ENCODE measurements at regions not wholly inside any gene's neighbourhood (a gene's known extent, or its start where the extent isn't known, plus 50 kb on each side); places are given as distances from the start of the nearest gene placed in this dataset.

- H3K27ac ChIP-seq = no peak overlapping the region
- H3K4me3 ChIP-seq = no peak overlapping the region
These were observed 137.3 kb upstream of the FNDC3A start for GRCh38 chr13:48838193-48838973.

DNA sequence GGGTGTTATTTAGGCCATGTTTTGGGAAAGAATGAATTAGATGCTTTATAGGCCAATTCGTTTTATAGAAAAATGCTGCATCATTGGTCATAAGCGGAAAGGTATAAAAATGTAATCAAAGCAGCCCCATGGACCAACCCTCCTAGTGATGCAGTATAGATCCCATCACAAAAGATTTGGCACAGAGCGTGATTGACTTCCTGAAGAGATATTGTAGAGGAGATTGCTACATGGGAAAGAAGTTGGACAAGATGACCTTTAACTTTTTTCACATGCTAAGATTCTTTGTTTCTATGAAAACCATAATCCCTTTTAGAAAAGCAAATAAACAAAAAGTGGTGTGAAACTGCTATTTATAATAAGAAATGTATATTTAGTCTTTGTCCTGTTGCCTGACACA lies 136.5 kb upstream of the FNDC3A start:
- H3K27ac ChIP-seq = no peak overlapping the region
- H3K4me3 ChIP-seq = no peak overlapping the region

- no peak overlapping the region for H3K27ac ChIP-seq
- H3K4me3 ChIP-seq = no peak overlapping the region
These were observed 135.3 kb upstream of the FNDC3A start for GRCh38 chr13:48840366-48840765.

GRCh38 chr13:48842316-48842715 lies 133.4 kb upstream of the FNDC3A start:
- H3K27ac ChIP-seq = peak overlapping the region in 1 of 21 experiments; percentile 39
- H3K4me3 ChIP-seq = no peak overlapping the region

GRCh38 chr13:48843630-48844380 lies 131.9 kb upstream of the FNDC3A start:
- no peak overlapping the region for H3K4me3 ChIP-seq
- H3K27ac ChIP-seq = no peak overlapping the region

DNA sequence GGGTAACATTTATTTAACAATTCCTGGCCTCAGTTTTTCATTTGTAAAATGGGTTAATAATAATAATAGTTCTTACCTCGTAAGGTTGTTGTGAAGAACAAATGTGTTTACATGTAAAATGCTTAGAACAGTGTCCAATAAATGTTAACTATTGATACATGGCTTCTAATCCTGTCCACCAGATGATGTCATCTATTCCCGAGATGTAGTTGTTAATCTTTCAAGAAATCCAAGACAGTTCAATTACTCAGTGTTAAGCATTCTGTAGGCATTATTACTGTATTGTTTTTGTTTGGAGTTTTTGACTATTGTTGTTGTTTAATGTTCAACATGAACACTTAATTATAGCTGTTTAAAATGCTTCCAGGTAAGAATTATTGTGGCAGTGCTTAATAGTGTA lies 131.0 kb upstream of the FNDC3A start:
- Histone ChIP-seq H3K27ac (no peak overlapping the region), H3K4me3 (no peak overlapping the region)

GRCh38 chr13:48849515-48849914 lies 126.2 kb upstream of the FNDC3A start:
- no peak overlapping the region for H3K4me3 ChIP-seq
- no peak overlapping the region for H3K27ac ChIP-seq

GRCh38 chr13:48851707-48852106 lies 124.0 kb upstream of the FNDC3A start:
- H3K4me3 ChIP-seq = no peak overlapping the region
- H3K27ac ChIP-seq = no peak overlapping the region

- Histone ChIP-seq H3K27ac (no peak overlapping the region), H3K4me3 (no peak overlapping the region)
These were observed 122.6 kb upstream of the FNDC3A start for GRCh38 chr13:48852911-48853727.

DNA sequence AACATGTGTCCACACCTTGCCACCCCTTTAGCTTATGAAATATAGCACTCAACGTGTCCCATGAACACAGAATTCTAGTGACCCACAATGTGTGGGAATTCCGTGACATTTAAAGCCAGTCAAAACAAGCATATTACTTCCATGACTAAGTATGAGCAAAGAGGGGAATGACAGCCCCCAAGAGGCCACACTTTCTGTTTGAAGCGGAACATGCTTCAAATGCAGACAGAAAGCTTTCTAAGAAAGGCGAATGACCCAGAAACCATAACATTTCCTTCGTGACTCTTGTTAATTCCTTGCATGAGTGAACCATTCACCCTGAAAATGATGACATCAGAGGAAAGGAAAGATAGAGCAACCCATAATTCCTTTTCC lies 122.0 kb upstream of the FNDC3A start:
- Histone ChIP-seq H3K4me3 (no peak overlapping the region), H3K27ac (no peak overlapping the region)

- Histone ChIP-seq H3K27ac (no peak overlapping the region), H3K4me3 (no peak overlapping the region)
These were observed 118.1 kb upstream of the FNDC3A start for GRCh38 chr13:48857576-48857975.

GRCh38 chr13:48858122-48858902 lies 117.4 kb upstream of the FNDC3A start:
- Histone ChIP-seq H3K27ac (no peak overlapping the region), H3K4me3 (no peak overlapping the region)

- Histone ChIP-seq H3K27ac (peak overlapping the region in 1 of 21 experiments; percentile 1), H3K4me3 (no peak overlapping the region)
These were observed 116.2 kb upstream of the FNDC3A start for GRCh38 chr13:48859272-48860105.

DNA sequence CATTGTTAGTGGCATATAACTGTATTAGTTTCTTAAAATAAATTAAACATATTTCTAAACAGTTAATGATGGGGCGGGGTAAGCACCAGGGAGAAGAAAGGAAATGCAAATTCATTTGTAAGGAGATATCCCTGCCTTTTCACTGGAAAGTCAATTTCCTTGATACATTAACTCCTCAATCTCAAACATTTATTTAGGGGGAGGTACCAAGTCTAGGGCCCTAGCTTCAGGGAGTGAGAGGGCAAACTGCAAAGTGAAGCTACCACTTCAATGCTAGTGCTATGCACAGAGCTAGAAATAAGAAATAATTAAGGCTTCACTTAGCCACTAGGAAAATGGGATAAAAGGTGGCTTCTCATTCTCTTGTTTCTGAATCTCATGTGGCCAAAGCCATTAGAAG lies 115.3 kb upstream of the FNDC3A start:
- H3K27ac ChIP-seq = peak overlapping the region in 1 of 21 experiments; percentile 15
- no peak overlapping the region for H3K4me3 ChIP-seq

GRCh38 chr13:48862572-48862971 lies 113.1 kb upstream of the FNDC3A start:
- Histone ChIP-seq H3K27ac (no peak overlapping the region), H3K4me3 (no peak overlapping the region)

GRCh38 chr13:48864100-48864499 lies 111.6 kb upstream of the FNDC3A start:
- no peak overlapping the region for H3K27ac ChIP-seq
- no peak overlapping the region for H3K4me3 ChIP-seq

GRCh38 chr13:48866249-48866648 lies 109.5 kb upstream of the FNDC3A start:
- no peak overlapping the region for H3K27ac ChIP-seq

DNA sequence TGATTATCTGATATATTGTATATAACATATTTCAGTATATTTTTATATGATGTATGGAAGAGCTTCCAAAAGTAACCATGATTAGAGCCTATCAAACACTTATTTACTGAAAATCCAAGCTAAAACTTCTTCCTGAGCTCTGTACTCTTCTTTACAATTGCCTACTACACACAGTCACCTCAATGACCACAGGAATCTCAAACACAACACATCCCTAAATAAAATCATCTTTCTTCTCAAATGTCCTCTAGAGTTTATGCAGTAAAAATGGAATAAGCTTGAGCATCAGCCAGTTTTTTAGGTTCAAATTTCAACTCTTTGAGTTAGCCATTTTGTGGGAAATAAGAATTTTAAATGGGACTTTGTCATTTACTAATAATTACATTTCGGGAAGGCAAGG lies 102.6 kb upstream of the FNDC3A start:
- no peak overlapping the region for H3K27ac ChIP-seq
- H3K4me3 ChIP-seq = no peak overlapping the region

More at GRCh38 chr13:48866249-48866648, 109.5 kb upstream of the FNDC3A start:
- H3K4me3 ChIP-seq = no peak overlapping the region

DNA sequence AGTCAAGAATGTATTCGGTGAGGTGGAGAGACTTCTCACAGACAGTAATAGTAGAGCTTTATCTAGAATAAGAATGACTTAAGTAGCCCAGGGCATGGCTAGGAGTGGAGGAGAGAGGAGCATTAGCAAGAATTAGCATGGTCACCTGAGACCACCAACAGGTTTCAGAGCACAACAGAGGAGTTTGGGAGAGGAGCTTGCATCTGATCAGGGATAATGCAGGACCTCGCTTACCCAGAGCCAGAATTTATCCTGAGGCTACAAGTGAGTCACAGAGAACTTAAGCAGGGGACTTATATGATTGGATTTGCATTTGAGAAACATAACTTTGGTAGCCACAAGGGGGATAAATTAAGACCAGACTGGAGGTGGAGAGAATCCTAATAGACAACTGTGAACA lies 102.1 kb upstream of the FNDC3A start:
- H3K4me3 ChIP-seq = no peak overlapping the region
- no peak overlapping the region for H3K27ac ChIP-seq

Data from skin epidermis (tissue), 12 donors.